ENCODE measurements at regions not wholly inside any gene's neighbourhood (a gene's known extent, or its start where the extent isn't known, plus 50 kb on each side); places are given as distances from the start of the nearest gene placed in this dataset.

GRCh38 chr4:108384544-108384943 lies 215.8 kb upstream of the LEF1 start:
- Mint-ChIP-seq H3K27ac (no peak overlapping the region), H3K4me3 (ENCODE audit: low read depth) (no peak overlapping the region)

GRCh38 chr4:108383157-108383556 lies 214.4 kb upstream of the LEF1 start:
- Mint-ChIP-seq H3K36me3 (ENCODE audit: insufficient read depth) (no peaks in the 10 kb centered on the region), H3K4me3 (ENCODE audit: low read depth) (no peak overlapping the region), H3K27ac (no peak overlapping the region), H3K27me3 (peaks cover 4% of the 10 kb centered on the region), H3K9me3 (ENCODE audit: low read depth) (peaks cover 3% of the 10 kb centered on the region), H3K4me1 (ENCODE audit: low read depth) (peaks cover 1% of the 10 kb centered on the region)
- no peak for DNase-seq (ENCODE audit: low spot score, unreplicated experiment)
- TF ChIP-seq, protein P1, sequence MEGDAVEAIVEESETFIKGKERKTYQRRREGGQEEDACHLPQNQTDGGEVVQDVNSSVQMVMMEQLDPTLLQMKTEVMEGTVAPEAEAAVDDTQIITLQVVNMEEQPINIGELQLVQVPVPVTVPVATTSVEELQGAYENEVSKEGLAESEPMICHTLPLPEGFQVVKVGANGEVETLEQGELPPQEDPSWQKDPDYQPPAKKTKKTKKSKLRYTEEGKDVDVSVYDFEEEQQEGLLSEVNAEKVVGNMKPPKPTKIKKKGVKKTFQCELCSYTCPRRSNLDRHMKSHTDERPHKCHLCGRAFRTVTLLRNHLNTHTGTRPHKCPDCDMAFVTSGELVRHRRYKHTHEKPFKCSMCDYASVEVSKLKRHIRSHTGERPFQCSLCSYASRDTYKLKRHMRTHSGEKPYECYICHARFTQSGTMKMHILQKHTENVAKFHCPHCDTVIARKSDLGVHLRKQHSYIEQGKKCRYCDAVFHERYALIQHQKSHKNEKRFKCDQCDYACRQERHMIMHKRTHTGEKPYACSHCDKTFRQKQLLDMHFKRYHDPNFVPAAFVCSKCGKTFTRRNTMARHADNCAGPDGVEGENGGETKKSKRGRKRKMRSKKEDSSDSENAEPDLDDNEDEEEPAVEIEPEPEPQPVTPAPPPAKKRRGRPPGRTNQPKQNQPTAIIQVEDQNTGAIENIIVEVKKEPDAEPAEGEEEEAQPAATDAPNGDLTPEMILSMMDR (IDR thresholded peaks at IDR 0.05; ENCODE audit: unreplicated experiment), result no peak

More at GRCh38 chr4:108384544-108384943, 215.8 kb upstream of the LEF1 start:
- DNase-seq (ENCODE audit: low spot score, unreplicated experiment), result no peak
- H3K27me3 Mint-ChIP-seq, result peaks cover 4% of the 10 kb centered on the region
- H3K9me3 Mint-ChIP-seq (ENCODE audit: low read depth), result peaks cover 3% of the 10 kb centered on the region
- H3K36me3 Mint-ChIP-seq (ENCODE audit: insufficient read depth), result no peaks in the 10 kb centered on the region
- H3K4me1 Mint-ChIP-seq (ENCODE audit: low read depth), result peaks cover under 1% of the 10 kb centered on the region
- TF ChIP-seq, protein P1 (IDR thresholded peaks at IDR 0.05; ENCODE audit: unreplicated experiment), result no peak

- H3K27me3 Mint-ChIP-seq, result peaks cover 4% of the 10 kb centered on the region
- TF ChIP-seq, protein P1 (IDR thresholded peaks at IDR 0.05; ENCODE audit: unreplicated experiment), result no peak
- H3K4me1 Mint-ChIP-seq (ENCODE audit: low read depth), result peaks cover 1% of the 10 kb centered on the region
- H3K27ac Mint-ChIP-seq, result no peak overlapping the region
- H3K4me3 Mint-ChIP-seq (ENCODE audit: low read depth), result no peak overlapping the region
- no peak for DNase-seq (ENCODE audit: low spot score, unreplicated experiment)
- no peaks in the 10 kb centered on the region for H3K36me3 Mint-ChIP-seq (ENCODE audit: insufficient read depth)
- peaks cover 3% of the 10 kb centered on the region for H3K9me3 Mint-ChIP-seq (ENCODE audit: low read depth)
These were observed 214.0 kb upstream of the LEF1 start for GRCh38 chr4:108382751-108383150.

GRCh38 chr4:108378164-108378563 lies 209.4 kb upstream of the LEF1 start:
- H3K9me3 Mint-ChIP-seq (ENCODE audit: low read depth), result peaks cover 3% of the 10 kb centered on the region
- TF ChIP-seq, protein P1 (IDR thresholded peaks at IDR 0.05; ENCODE audit: unreplicated experiment), result no peak
- H3K36me3 Mint-ChIP-seq (ENCODE audit: insufficient read depth), result no peaks in the 10 kb centered on the region
- no peak for DNase-seq (ENCODE audit: low spot score, unreplicated experiment)
- no peak overlapping the region for H3K27ac Mint-ChIP-seq
- no peak overlapping the region for H3K4me3 Mint-ChIP-seq (ENCODE audit: low read depth)
- H3K27me3 Mint-ChIP-seq, result peaks cover 6% of the 10 kb centered on the region
- peaks cover 1% of the 10 kb centered on the region for H3K4me1 Mint-ChIP-seq (ENCODE audit: low read depth)

DNA sequence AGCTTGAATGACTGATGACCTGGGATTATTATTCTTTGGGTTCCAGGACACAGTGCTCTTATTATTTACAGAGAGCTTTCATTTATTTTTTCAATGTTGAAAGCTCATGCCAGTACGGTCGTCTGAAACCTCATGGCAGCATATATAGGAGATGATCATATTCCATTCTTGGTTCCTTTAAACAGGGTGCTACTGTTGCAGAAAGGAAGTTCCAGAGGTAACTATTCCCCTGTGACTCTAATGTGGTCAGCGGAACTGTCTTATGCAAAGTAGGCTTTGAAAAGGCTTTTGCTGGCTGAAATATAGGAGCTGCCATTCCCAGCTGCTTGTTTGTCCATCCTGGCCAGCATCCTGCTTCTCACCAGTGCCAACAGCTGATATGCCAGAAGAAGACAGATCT lies 208.3 kb upstream of the LEF1 start:
- TF ChIP-seq, protein P1 (IDR thresholded peaks at IDR 0.05; ENCODE audit: unreplicated experiment), result no peak
- H3K4me1 Mint-ChIP-seq (ENCODE audit: low read depth), result peaks cover 1% of the 10 kb centered on the region
- peaks cover 9% of the 10 kb centered on the region for H3K27me3 Mint-ChIP-seq
- no peak for DNase-seq (ENCODE audit: low spot score, unreplicated experiment)
- H3K9me3 Mint-ChIP-seq (ENCODE audit: low read depth), result peaks cover 3% of the 10 kb centered on the region
- H3K4me3 Mint-ChIP-seq (ENCODE audit: low read depth), result no peak overlapping the region
- H3K27ac Mint-ChIP-seq, result no peak overlapping the region
- H3K36me3 Mint-ChIP-seq (ENCODE audit: insufficient read depth), result no peaks in the 10 kb centered on the region

Data from progenitor cell of endocrine pancreas (in vitro differentiated cells).